ENCODE measurements at regions not wholly inside any gene's neighbourhood (a gene's known extent, or its start where the extent isn't known, plus 50 kb on each side); places are given as distances from the start of the nearest gene placed in this dataset.

GRCh38 chr11:97430877-97431276 lies 1041.1 kb downstream of the JRKL start:
- Histone ChIP-seq H3K79me2 (replicated peaks; ENCODE audit: insufficient read depth) (no peaks in the 10 kb centered on the region), H3K27me3 (ENCODE audit: insufficient read depth) (no peaks in the 10 kb centered on the region), H3K4me1 (ENCODE audit: insufficient read depth) (no peaks in the 10 kb centered on the region), H3K9me2 (ENCODE audit: insufficient read depth) (no peaks in the 10 kb centered on the region), H3K4me3 (no peak overlapping the region), H3K36me3 (ENCODE audit: insufficient read depth) (no peaks in the 10 kb centered on the region), H2AFZ (no peak overlapping the region), H3F3A (replicated peaks; ENCODE audit: low read depth) (no peaks in the 10 kb centered on the region), H3K27ac (ENCODE audit: low read depth) (no peak overlapping the region), H4K20me1 (replicated peaks; ENCODE audit: insufficient read depth) (no peaks in the 10 kb centered on the region), H3K4me2 (no peak overlapping the region)
- Mint-ChIP-seq H3K9me3 (no peaks in the 10 kb centered on the region), H3K4me3 (no peak overlapping the region), H3K4me1 (no peaks in the 10 kb centered on the region; the same call in 1 of the 3 replicates), H3K27me3 (ENCODE audit: insufficient read depth, low read depth, poor library complexity) (no peaks in the 10 kb centered on the region), H3K36me3 (ENCODE audit: low read depth) (no peaks in the 10 kb centered on the region), H3K27ac (no peak overlapping the region)
- DNase-seq (ENCODE audit: low spot score), result no peak
- TF ChIP-seq STAT1 (IDR thresholded peaks at IDR 0.05; ENCODE audit: unreplicated experiment), result no peak
- no peak for ATAC-seq

DNA sequence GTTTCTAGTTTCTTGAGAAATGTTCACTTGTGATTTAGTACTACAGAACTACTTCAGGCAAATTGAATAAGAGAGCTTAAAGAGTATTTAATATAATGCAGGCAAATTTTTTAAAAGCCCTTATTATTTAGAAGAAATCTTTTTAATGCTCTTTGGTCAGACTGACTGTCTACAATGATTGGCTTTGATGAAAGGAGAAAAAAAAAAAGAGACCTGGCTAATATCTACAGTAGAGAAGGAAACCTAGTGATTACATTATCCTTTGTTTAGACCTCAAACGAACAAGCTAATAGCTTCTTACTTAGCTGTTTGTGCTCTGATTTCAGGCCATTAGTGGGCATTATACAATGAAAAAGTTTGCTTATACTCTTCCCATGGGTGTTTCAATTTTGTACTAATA lies 1043.1 kb downstream of the JRKL start:
- no peaks in the 10 kb centered on the region for H3K36me3 Mint-ChIP-seq (ENCODE audit: low read depth)
- H3K27ac Mint-ChIP-seq, result no peak overlapping the region
- no peak overlapping the region for H3K4me3 ChIP-seq
- no peaks in the 10 kb centered on the region for H3F3A ChIP-seq (replicated peaks; ENCODE audit: low read depth)
- no peak overlapping the region for H3K4me3 Mint-ChIP-seq
- no peaks in the 10 kb centered on the region for H3K4me1 Mint-ChIP-seq
- H3K27me3 ChIP-seq (ENCODE audit: insufficient read depth), result no peaks in the 10 kb centered on the region
- DNase-seq (ENCODE audit: low spot score), result no peak
- no peaks in the 10 kb centered on the region for H3K36me3 ChIP-seq (ENCODE audit: insufficient read depth)
- H3K9me2 ChIP-seq (ENCODE audit: insufficient read depth), result no peaks in the 10 kb centered on the region
- no peak overlapping the region for H3K27ac ChIP-seq (ENCODE audit: low read depth)
- no peak overlapping the region for H3K4me2 ChIP-seq
- H4K20me1 ChIP-seq (replicated peaks; ENCODE audit: insufficient read depth), result no peaks in the 10 kb centered on the region
- no peak for ATAC-seq
- no peaks in the 10 kb centered on the region for H3K4me1 ChIP-seq (ENCODE audit: insufficient read depth)
- no peaks in the 10 kb centered on the region for H3K27me3 Mint-ChIP-seq (ENCODE audit: insufficient read depth, low read depth, poor library complexity)
- no peak overlapping the region for H2AFZ ChIP-seq
- no peaks in the 10 kb centered on the region for H3K9me3 Mint-ChIP-seq
- no peaks in the 10 kb centered on the region for H3K79me2 ChIP-seq (replicated peaks; ENCODE audit: insufficient read depth)
- TF ChIP-seq STAT1 (IDR thresholded peaks at IDR 0.05; ENCODE audit: unreplicated experiment) (no peak), EZH2 (IDR thresholded peaks at IDR 0.05; ENCODE audit: low read depth, unreplicated experiment) (no peak), EZH2phosphoT487 (IDR thresholded peaks at IDR 0.05; ENCODE audit: unreplicated experiment) (no peak), ZNF331 (CRISPR knock-in tag; IDR thresholded peaks at IDR 0.05; ENCODE audit: low read depth) (no peak), NANOG (IDR thresholded peaks at IDR 0.05; ENCODE audit: borderline replicate concordance) (no peak), REST (IDR thresholded peaks at IDR 0.05; ENCODE audit: unreplicated experiment) (no peak), ZNF114 (CRISPR knock-in tag; IDR thresholded peaks at IDR 0.05) (no peak), CTCF (conservative IDR thresholded peaks at IDR 0.05; ENCODE audit: low read depth in 2 of 2) (no peak), ETS1 (IDR thresholded peaks at IDR 0.05) (no peak)
- TF ChIP-seq, protein P1, sequence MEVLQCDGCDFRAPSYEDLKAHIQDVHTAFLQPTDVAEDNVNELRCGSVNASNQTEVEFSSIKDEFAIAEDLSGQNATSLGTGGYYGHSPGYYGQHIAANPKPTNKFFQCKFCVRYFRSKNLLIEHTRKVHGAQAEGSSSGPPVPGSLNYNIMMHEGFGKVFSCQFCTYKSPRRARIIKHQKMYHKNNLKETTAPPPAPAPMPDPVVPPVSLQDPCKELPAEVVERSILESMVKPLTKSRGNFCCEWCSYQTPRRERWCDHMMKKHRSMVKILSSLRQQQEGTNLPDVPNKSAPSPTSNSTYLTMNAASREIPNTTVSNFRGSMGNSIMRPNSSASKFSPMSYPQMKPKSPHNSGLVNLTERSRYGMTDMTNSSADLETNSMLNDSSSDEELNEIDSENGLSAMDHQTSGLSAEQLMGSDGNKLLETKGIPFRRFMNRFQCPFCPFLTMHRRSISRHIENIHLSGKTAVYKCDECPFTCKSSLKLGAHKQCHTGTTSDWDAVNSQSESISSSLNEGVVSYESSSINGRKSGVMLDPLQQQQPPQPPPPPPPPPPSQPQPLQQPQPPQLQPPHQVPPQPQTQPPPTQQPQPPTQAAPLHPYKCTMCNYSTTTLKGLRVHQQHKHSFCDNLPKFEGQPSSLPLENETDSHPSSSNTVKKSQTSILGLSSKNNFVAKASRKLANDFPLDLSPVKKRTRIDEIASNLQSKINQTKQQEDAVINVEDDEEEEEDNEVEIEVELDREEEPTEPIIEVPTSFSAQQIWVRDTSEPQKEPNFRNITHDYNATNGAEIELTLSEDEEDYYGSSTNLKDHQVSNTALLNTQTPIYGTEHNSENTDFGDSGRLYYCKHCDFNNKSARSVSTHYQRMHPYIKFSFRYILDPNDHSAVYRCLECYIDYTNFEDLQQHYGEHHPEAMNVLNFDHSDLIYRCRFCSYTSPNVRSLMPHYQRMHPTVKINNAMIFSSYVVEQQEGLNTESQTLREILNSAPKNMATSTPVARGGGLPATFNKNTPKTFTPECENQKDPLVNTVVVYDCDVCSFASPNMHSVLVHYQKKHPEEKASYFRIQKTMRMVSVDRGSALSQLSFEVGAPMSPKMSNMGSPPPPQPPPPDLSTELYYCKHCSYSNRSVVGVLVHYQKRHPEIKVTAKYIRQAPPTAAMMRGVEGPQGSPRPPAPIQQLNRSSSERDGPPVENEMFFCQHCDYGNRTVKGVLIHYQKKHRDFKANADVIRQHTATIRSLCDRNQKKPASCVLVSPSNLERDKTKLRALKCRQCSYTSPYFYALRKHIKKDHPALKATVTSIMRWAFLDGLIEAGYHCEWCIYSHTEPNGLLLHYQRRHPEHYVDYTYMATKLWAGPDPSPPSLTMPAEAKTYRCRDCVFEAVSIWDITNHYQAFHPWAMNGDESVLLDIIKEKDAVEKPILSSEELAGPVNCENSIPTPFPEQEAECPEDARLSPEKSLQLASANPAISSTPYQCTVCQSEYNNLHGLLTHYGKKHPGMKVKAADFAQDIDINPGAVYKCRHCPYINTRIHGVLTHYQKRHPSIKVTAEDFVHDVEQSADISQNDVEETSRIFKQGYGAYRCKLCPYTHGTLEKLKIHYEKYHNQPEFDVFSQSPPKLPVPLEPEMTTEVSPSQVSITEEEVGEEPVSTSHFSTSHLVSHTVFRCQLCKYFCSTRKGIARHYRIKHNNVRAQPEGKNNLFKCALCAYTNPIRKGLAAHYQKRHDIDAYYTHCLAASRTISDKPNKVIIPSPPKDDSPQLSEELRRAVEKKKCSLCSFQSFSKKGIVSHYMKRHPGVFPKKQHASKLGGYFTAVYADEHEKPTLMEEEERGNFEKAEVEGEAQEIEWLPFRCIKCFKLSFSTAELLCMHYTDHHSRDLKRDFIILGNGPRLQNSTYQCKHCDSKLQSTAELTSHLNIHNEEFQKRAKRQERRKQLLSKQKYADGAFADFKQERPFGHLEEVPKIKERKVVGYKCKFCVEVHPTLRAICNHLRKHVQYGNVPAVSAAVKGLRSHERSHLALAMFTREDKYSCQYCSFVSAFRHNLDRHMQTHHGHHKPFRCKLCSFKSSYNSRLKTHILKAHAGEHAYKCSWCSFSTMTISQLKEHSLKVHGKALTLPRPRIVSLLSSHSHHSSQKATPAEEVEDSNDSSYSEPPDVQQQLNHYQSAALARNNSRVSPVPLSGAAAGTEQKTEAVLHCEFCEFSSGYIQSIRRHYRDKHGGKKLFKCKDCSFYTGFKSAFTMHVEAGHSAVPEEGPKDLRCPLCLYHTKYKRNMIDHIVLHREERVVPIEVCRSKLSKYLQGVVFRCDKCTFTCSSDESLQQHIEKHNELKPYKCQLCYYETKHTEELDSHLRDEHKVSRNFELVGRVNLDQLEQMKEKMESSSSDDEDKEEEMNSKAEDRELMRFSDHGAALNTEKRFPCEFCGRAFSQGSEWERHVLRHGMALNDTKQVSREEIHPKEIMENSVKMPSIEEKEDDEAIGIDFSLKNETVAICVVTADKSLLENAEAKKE (CRISPR knock-in tag; IDR thresholded peaks at IDR 0.05), result no peak

Data from GM23338 (cell line).